ENCODE measurements at regions not wholly inside any gene's neighbourhood (a gene's known extent, or its start where the extent isn't known, plus 50 kb on each side); places are given as distances from the start of the nearest gene placed in this dataset.

GRCh38 chr2:204473224-204473623 lies 72.1 kb upstream of the PARD3B start:
- Histone ChIP-seq H4K20me1 (ENCODE audit: insufficient read depth, low read length) (no peaks in the 10 kb centered on the region), H3K9me2 (replicated peaks; ENCODE audit: insufficient read depth, low read length) (no peaks in the 10 kb centered on the region), H3K36me3 (replicated peaks; ENCODE audit: insufficient read depth, low read length) (no peaks in the 10 kb centered on the region), H3K9me3 (replicated peaks; ENCODE audit: insufficient read depth, low read length) (no peaks in the 10 kb centered on the region), H3K79me2 (ENCODE audit: low read length) (no peaks in the 10 kb centered on the region), H3K4me1 (ENCODE audit: low read length) (no peaks in the 10 kb centered on the region), H3F3A (ENCODE audit: insufficient read depth, low read length) (no peaks in the 10 kb centered on the region), H2AFZ (ENCODE audit: low read length) (no peak overlapping the region), H3K27ac (ENCODE audit: low read length) (no peak overlapping the region), H3K4me3 (ENCODE audit: low read length) (no peak overlapping the region), H3K27me3 (replicated peaks; ENCODE audit: insufficient read depth, low read length) (no peaks in the 10 kb centered on the region), H3K9ac (ENCODE audit: low read length) (no peak overlapping the region), H3K4me2 (ENCODE audit: low read depth, low read length) (no peak overlapping the region)
- TF ChIP-seq EZH2phosphoT487 (IDR thresholded peaks at IDR 0.05; ENCODE audit: low read length), result no peak
- no peak for TF ChIP-seq EZH2 (optimal IDR thresholded peaks at IDR 0.05; ENCODE audit: low read depth, low read length)
- no peak for TF ChIP-seq CTCF (IDR thresholded peaks at IDR 0.05; ENCODE audit: low read length)
- no peak for DNase-seq

- Histone ChIP-seq H2AFZ (ENCODE audit: low read length) (no peak overlapping the region), H3K79me2 (ENCODE audit: low read length) (no peaks in the 10 kb centered on the region)
- no peak for TF ChIP-seq CTCF (IDR thresholded peaks at IDR 0.05; ENCODE audit: low read length)
- no peak for TF ChIP-seq EZH2 (optimal IDR thresholded peaks at IDR 0.05; ENCODE audit: low read depth, low read length)
- TF ChIP-seq EZH2phosphoT487 (IDR thresholded peaks at IDR 0.05; ENCODE audit: low read length), result no peak
These were observed 69.9 kb upstream of the PARD3B start for GRCh38 chr2:204475399-204475798.

GRCh38 chr2:204477358-204477950 lies 67.8 kb upstream of the PARD3B start:
- no peaks in the 10 kb centered on the region for H3K27me3 ChIP-seq (replicated peaks; ENCODE audit: insufficient read depth, low read length)
- no peak overlapping the region for H3K9ac ChIP-seq (ENCODE audit: low read length)
- H3K9me2 ChIP-seq (replicated peaks; ENCODE audit: insufficient read depth, low read length), result no peaks in the 10 kb centered on the region
- TF ChIP-seq EZH2phosphoT487 (IDR thresholded peaks at IDR 0.05; ENCODE audit: low read length), result no peak
- no peak for TF ChIP-seq CTCF (IDR thresholded peaks at IDR 0.05; ENCODE audit: low read length)
- TF ChIP-seq EZH2 (optimal IDR thresholded peaks at IDR 0.05; ENCODE audit: low read depth, low read length), result no peak
- no peak overlapping the region for H2AFZ ChIP-seq (ENCODE audit: low read length)
- DNase-seq, result no peak
- no peak overlapping the region for H3K4me3 ChIP-seq (ENCODE audit: low read length)
- H4K20me1 ChIP-seq (ENCODE audit: insufficient read depth, low read length), result no peaks in the 10 kb centered on the region
- no peaks in the 10 kb centered on the region for H3K79me2 ChIP-seq (ENCODE audit: low read length)
- no peaks in the 10 kb centered on the region for H3K4me1 ChIP-seq (ENCODE audit: low read length)
- no peak overlapping the region for H3K27ac ChIP-seq (ENCODE audit: low read length)
- H3K4me2 ChIP-seq (ENCODE audit: low read depth, low read length), result no peak overlapping the region
- no peaks in the 10 kb centered on the region for H3F3A ChIP-seq (ENCODE audit: insufficient read depth, low read length)
- H3K36me3 ChIP-seq (replicated peaks; ENCODE audit: insufficient read depth, low read length), result no peaks in the 10 kb centered on the region
- no peaks in the 10 kb centered on the region for H3K9me3 ChIP-seq (replicated peaks; ENCODE audit: insufficient read depth, low read length)

More at GRCh38 chr2:204475399-204475798, 69.9 kb upstream of the PARD3B start:
- no peaks in the 10 kb centered on the region for H3K4me1 ChIP-seq (ENCODE audit: low read length)
- H3K27me3 ChIP-seq (replicated peaks; ENCODE audit: insufficient read depth, low read length), result no peaks in the 10 kb centered on the region
- H3K27ac ChIP-seq (ENCODE audit: low read length), result no peak overlapping the region
- H3K9me3 ChIP-seq (replicated peaks; ENCODE audit: insufficient read depth, low read length), result no peaks in the 10 kb centered on the region
- H3K4me2 ChIP-seq (ENCODE audit: low read depth, low read length), result no peak overlapping the region
- H3K9ac ChIP-seq (ENCODE audit: low read length), result no peak overlapping the region
- H3F3A ChIP-seq (ENCODE audit: insufficient read depth, low read length), result no peaks in the 10 kb centered on the region
- no peaks in the 10 kb centered on the region for H3K36me3 ChIP-seq (replicated peaks; ENCODE audit: insufficient read depth, low read length)
- DNase-seq, result no peak
- no peaks in the 10 kb centered on the region for H3K9me2 ChIP-seq (replicated peaks; ENCODE audit: insufficient read depth, low read length)
- no peaks in the 10 kb centered on the region for H4K20me1 ChIP-seq (ENCODE audit: insufficient read depth, low read length)
- no peak overlapping the region for H3K4me3 ChIP-seq (ENCODE audit: low read length)
